GM10266 (cell line): ENCODE measurements at regions not wholly inside any gene's neighbourhood (a gene's known extent, or its start where the extent isn't known, plus 50 kb on each side); places are given as distances from the start of the nearest gene placed in this dataset.

Source experiments
- DNase-seq: peaks from one replicate; pipeline ENCODE4 v3.0.0; 2012; ENCODE audit errors: extremely low spot score
- CTCF ChIP-seq: IDR thresholded peaks from 2 replicates; pipeline ENCODE4 v1.5.1; 2012; ENCODE audit warnings: mild to moderate bottlenecking, low read depth; ENCODE audit not compliant: control insufficient read depth, insufficient read depth; ENCODE audit errors: missing control alignments

- TF ChIP-seq CTCF = peak; percentile 67
- DNase-seq = peak; percentile 15
These were observed 59.8 kb upstream of the POU5F2 start for GRCh38 chr5:93800988-93801811.

- DNase-seq = no peak
These were observed 53.6 kb upstream of the POU5F2 start for GRCh38 chr5:93794954-93795353.

GRCh38 chr5:93793159-93793781 lies 51.9 kb upstream of the POU5F2 start:
- no peak for TF ChIP-seq CTCF
- DNase-seq = no peak

More at GRCh38 chr5:93794954-93795353, 53.6 kb upstream of the POU5F2 start:
- no peak for TF ChIP-seq CTCF

GRCh38 chr5:93791518-93791972 lies 50.1 kb upstream of the POU5F2 start:
- no peak for DNase-seq
- TF ChIP-seq CTCF = no peak
